Thyroid gland (tissue), 4 donors: ENCODE measurements at regions not wholly inside any gene's neighbourhood (a gene's known extent, or its start where the extent isn't known, plus 50 kb on each side); places are given as distances from the start of the nearest gene placed in this dataset.

ENCODE experiments used
- CTCF ChIP-seq, 6 experiments: fragments of 200-600 bp in 3 of 6; fragments of 450-650 bp in 3 of 6; sonication (generic) in 3 of 6; IDR thresholded peaks; one replicate each; pipeline ENCODE4 v1.5.1; 2016 to 2019; ENCODE audit warnings: antibody characterized with exemption in 6 of 6, mild to moderate bottlenecking in 2 of 6, inconsistent platforms in 1 of 6, moderate library complexity in 1 of 6
- POLR2A ChIP-seq, 2 donors: fragments of 450-650 bp; IDR thresholded peaks; one replicate each; pipeline ENCODE4 v1.6.1; 2017; ENCODE audit warnings: antibody characterized with exemption in 2 of 2, mild to moderate bottlenecking in 2 of 2, moderate library complexity in 1 of 2

GRCh38 chr18:34039611-34040010 lies 185.1 kb downstream of the NOL4 start:
- no peak for TF ChIP-seq CTCF (IDR thresholded peaks at IDR 0.05)
- TF ChIP-seq POLR2A (IDR thresholded peaks at IDR 0.05): no peak
